PC-9 (cell line): ENCODE measurements at regions not wholly inside any gene's neighbourhood (a gene's known extent, or its start where the extent isn't known, plus 50 kb on each side); places are given as distances from the start of the nearest gene placed in this dataset.

ENCODE experiments used
- BruUV-seq: library from RNA; stranded (reverse); fragments of 400-500 nt; replicated peaks from 2 replicates; lab custom pipeline; 2021; lab: Mats Ljungman, UMichigan
- CTCF ChIA-PET: fragments of 300-600 bp; sonication (Branson Sonifier 250); formaldehyde crosslinking; loops from one replicate; lab custom pipeline; 2022; ENCODE audit warnings: antibody characterized with exemption; lab: Charles Lee
- POLR2A ChIA-PET: fragments of 300-600 bp; sonication (Branson Sonifier 250); formaldehyde crosslinking; loops from one replicate; lab custom pipeline; 2022; ENCODE audit warnings: antibody characterized with exemption; ENCODE audit not compliant: unreplicated experiment; lab: Charles Lee
- DNase-seq, 2 experiments: peaks; one replicate each; pipeline versions ENCODE4 v3.0.0 to v3.0.0-alpha.2; 2015 to 2022; ENCODE audit warnings: mixed read lengths in 1 of 2
- H2AFZ ChIP-seq: fragments of 200-600 bp; sonication (generic); 2 replicates; pipeline ENCODE4 v1.8.1; 2017; ENCODE audit warnings: antibody characterized with exemption
- H3F3A ChIP-seq: fragments of 200-600 bp; sonication (generic); 2 replicates; pipeline ENCODE4 v1.8.1; 2017; ENCODE audit warnings: antibody characterized with exemption, mild to moderate bottlenecking, low read depth; ENCODE audit not compliant: insufficient read depth
- H3K27ac ChIP-seq: fragments of 200-600 bp; sonication (generic); 2 replicates; pipeline ENCODE4 v1.6.1; 2016; ENCODE audit warnings: mixed run types
- H3K27me3 ChIP-seq: fragments of 200-600 bp; sonication (generic); 2 replicates; pipeline ENCODE4 v1.6.1; 2016; ENCODE audit warnings: low read depth, mixed run types; ENCODE audit not compliant: insufficient read depth
- H3K36me3 ChIP-seq: fragments of 200-600 bp; sonication (generic); 2 replicates; pipeline ENCODE4 v1.6.1; 2016; ENCODE audit warnings: low read depth, mixed run types
- H3K4me1 ChIP-seq: fragments of 200-600 bp; sonication (generic); replicated peaks from 2 replicates; pipeline ENCODE4 v1.6.1; 2016; ENCODE audit warnings: mixed run types; ENCODE audit not compliant: insufficient read depth
- H3K4me2 ChIP-seq: fragments of 200-600 bp; sonication (generic); 2 replicates; pipeline ENCODE4 v1.6.1; 2017; ENCODE audit warnings: mixed run types
- H3K4me3 ChIP-seq: fragments of 200-600 bp; sonication (generic); 2 replicates; pipeline ENCODE4 v1.6.1; 2016; ENCODE audit warnings: mixed run types
- H3K79me2 ChIP-seq: fragments of 200-600 bp; sonication (generic); 2 replicates; pipeline ENCODE4 v1.6.1; 2017; ENCODE audit warnings: low read depth, mixed run types
- H3K9me2 ChIP-seq: fragments of 200-600 bp; sonication (generic); 2 replicates; pipeline ENCODE4 v1.8.1; 2017; ENCODE audit warnings: mild to moderate bottlenecking; ENCODE audit not compliant: insufficient read depth
- H3K9me3 ChIP-seq: fragments of 200-600 bp; sonication (generic); 2 replicates; pipeline ENCODE4 v1.8.1; 2016; ENCODE audit warnings: low read depth; ENCODE audit not compliant: insufficient read depth
- H4K20me1 ChIP-seq: fragments of 200-600 bp; sonication (generic); 2 replicates; pipeline ENCODE4 v1.8.1; 2017; ENCODE audit not compliant: insufficient read depth
- CTCF ChIP-seq: fragments of 200-600 bp; sonication (generic); conservative IDR thresholded peaks from 2 replicates; pipeline ENCODE4 v1.6.1; 2017; ENCODE audit warnings: mixed run types, antibody characterized with exemption, mild to moderate bottlenecking, moderate library complexity
- EZH2 ChIP-seq: fragments of 200-600 bp; sonication (generic); IDR thresholded peaks from 2 replicates; pipeline ENCODE4 v1.8.0; 2017; ENCODE audit warnings: antibody characterized with exemption, low read depth
- intact Hi-C: fragments of 100-400 bp; cut with micrococcal nuclease; formaldehyde crosslinking; loops from one replicate; pipeline ENCODE4 v1.10.0; 2022; ENCODE audit not compliant: unreplicated experiment

- DNase-seq, result no peak
- no peaks in the 10 kb centered on the region for H3K4me1 ChIP-seq
- TF ChIP-seq EZH2 (no peak), CTCF (no peak)
- ChIA-PET CTCF (no interaction called here), POLR2A (no interaction called here)
- no TSS peak for BruUV-seq
- no peaks in the 10 kb centered on the region for H3K9me2 ChIP-seq
- H3K79me2 ChIP-seq, result no peaks in the 10 kb centered on the region
- H3K36me3 ChIP-seq, result no peaks in the 10 kb centered on the region
- no peaks in the 10 kb centered on the region for H3K27me3 ChIP-seq
- 0 out of 2 replicates have a peak, but pooled peaks cover 8% of the 10 kb centered on the region for H3K9me3 ChIP-seq
- no peak overlapping the region for H3K4me3 ChIP-seq
- peaks cover 3% of the 10 kb centered on the region; the same call in 1 of the 2 replicates for H4K20me1 ChIP-seq
- no peaks in the 10 kb centered on the region for H3F3A ChIP-seq
- H3K4me2 ChIP-seq, result no peak overlapping the region
- H3K27ac ChIP-seq, result no peak overlapping the region
- H2AFZ ChIP-seq, result no peak overlapping the region
- intact Hi-C loops, result no loop called here
Measured at GRCh38 chr5:42148813-42149212, 223.7 kb downstream of the FBXO4 start.

- DNase-seq, result no peak
- no peak overlapping the region for H3K27ac ChIP-seq
- H3K9me3 ChIP-seq, result no peaks in the 10 kb centered on the region
- no peak overlapping the region for H2AFZ ChIP-seq
- no peaks in the 10 kb centered on the region; the same call in 1 of the 2 replicates for H3F3A ChIP-seq
- no peaks in the 10 kb centered on the region for H3K27me3 ChIP-seq
- no peak overlapping the region for H3K4me3 ChIP-seq
- no TSS peak for BruUV-seq
- intact Hi-C loops, result no loop called here
- POLR2A ChIA-PET, result no interaction called here
- no peaks in the 10 kb centered on the region for H3K79me2 ChIP-seq
- H4K20me1 ChIP-seq, result no peaks in the 10 kb centered on the region
- H3K9me2 ChIP-seq, result peaks cover 5% of the 10 kb centered on the region; the same call in 1 of the 2 replicates
- H3K4me1 ChIP-seq, result no peaks in the 10 kb centered on the region
- TF ChIP-seq EZH2 (no peak), CTCF (no peak)
- CTCF ChIA-PET, result no interaction called here
- H3K4me2 ChIP-seq, result no peak overlapping the region
- H3K36me3 ChIP-seq, result no peaks in the 10 kb centered on the region
Measured at GRCh38 chr5:42157215-42157614, 232.1 kb downstream of the FBXO4 start.

GRCh38 chr5:42163083-42163482 lies 238.0 kb downstream of the FBXO4 start:
- H3K79me2 ChIP-seq, result no peaks in the 10 kb centered on the region
- no peak for TF ChIP-seq EZH2
- TF ChIP-seq CTCF, result no peak
- no peaks in the 10 kb centered on the region; the same call in 1 of the 2 replicates for H3F3A ChIP-seq
- H3K4me2 ChIP-seq, result no peak overlapping the region
- H3K36me3 ChIP-seq, result no peaks in the 10 kb centered on the region
- no peak overlapping the region for H2AFZ ChIP-seq
- no peak overlapping the region for H3K27ac ChIP-seq
- no peaks in the 10 kb centered on the region for H3K9me3 ChIP-seq
- no peaks in the 10 kb centered on the region for H4K20me1 ChIP-seq
- no TSS peak for BruUV-seq
- ChIA-PET CTCF (no interaction called here), POLR2A (no interaction called here)
- intact Hi-C loops, result no loop called here
- no peak for DNase-seq
- no peaks in the 10 kb centered on the region for H3K27me3 ChIP-seq
- no peaks in the 10 kb centered on the region for H3K4me1 ChIP-seq
- peaks cover 5% of the 10 kb centered on the region; the same call in 1 of the 2 replicates for H3K9me2 ChIP-seq
- H3K4me3 ChIP-seq, result no peak overlapping the region
